ENCODE measurements at regions not wholly inside any gene's neighbourhood (a gene's known extent, or its start where the extent isn't known, plus 50 kb on each side); places are given as distances from the start of the nearest gene placed in this dataset.

DNA sequence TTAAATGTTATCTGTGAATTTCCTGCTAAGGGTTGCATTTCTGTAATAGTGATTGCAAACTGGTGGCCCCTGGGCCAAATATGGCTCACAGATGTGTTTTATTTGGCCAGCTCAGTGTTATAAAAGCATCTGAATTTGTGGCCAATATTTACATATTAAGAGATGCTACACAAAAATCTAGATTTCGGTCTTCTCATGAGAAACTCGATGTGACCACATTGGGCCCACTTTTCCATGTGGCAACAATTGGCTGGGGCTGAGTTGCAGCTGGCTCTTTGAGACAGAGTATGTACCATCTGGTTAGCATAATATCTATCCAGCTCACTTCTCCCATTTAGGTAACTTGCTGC lies 244.5 kb upstream of the POU2AF2 start:
- no peak for DNase-seq (ENCODE audit: low spot score)
- intact Hi-C loops (cut with DNase I): no loop called here
- peak; percentile 48 for ATAC-seq

DNA sequence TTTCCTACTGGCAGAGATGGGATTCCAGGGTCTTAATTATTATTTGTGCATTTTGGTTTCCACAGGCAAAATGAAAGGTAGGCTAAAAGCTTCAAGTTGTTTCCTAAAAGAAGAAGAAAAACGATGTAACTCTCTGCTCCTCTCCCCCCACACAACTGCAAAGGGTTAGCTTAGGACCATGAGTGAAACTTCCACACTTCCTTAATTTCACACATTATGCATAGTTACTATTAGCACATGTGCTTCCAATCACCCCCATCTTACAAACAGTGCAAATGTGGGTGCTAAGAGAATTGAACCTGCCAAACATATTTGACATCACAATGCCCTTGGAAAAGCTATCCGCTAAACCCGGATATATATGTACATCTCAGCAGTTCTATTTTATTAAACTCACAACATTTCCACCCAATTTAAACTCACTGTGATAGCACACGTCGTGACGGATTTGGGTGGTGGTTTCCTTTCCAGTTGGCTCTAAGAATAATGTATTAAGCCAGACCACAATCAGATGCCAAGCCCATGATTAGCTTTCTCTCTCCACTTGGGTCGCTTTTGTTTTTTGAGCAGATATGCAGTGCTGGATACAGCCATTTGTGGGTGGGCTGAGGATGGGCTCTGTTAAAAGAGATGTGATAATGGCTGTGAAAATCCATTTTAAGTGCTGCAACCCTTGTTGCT lies 245.0 kb upstream of the POU2AF2 start:
- ATAC-seq (peak; percentile 27), DNase-seq (ENCODE audit: low spot score) (no peak)
- intact Hi-C loops (cut with DNase I): no loop called here

DNA sequence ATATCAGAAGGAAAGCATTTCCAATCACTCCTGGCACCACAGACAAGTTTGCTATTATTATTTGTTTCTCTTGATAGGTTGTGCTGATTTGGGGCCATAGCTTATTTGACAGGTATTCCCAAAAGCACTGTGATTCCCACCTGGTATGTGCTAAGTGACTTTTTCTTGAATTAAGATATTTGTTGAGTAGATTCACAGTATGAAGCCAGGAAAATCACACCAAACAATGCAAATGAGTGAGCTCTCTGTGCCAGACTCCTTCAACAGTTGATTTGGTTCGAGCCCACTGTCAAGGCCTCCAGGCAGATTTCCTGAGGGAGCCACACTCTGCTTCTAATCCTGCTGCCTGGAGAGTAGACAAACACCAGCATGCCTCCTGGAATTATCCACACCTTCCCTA lies 253.0 kb upstream of the POU2AF2 start:
- intact Hi-C loops (cut with DNase I): no loop called here
- ATAC-seq (no peak), DNase-seq (ENCODE audit: low spot score) (no peak)

GRCh38 chr11:110991661-110992355 lies 253.7 kb upstream of the POU2AF2 start:
- peak; percentile 58 for DNase-seq (ENCODE audit: low spot score)
- intact Hi-C loops (cut with DNase I): no loop called here
- peak; percentile 90 for ATAC-seq

DNA sequence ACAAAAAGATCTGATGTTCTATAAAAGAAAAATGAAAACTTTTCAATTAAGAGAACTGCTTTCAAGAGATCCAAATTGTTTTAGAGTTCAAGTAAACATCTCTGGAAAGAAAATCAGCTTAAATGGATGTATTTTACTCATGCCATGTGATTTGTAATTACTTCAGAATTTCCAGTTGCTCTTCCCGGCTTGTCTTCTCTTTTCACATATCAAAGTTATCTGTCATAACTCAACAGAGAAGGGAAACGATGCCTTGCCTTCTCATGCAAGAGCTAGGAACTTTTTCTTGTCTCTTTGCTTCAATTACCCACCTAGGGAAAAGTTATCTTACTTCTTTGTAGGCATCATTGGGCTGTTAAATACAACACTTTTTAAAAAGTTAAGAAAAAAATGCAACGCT lies 255.2 kb upstream of the POU2AF2 start:
- DNase-seq (ENCODE audit: low spot score) (no peak), ATAC-seq (no peak)
- intact Hi-C loops (cut with DNase I): no loop called here

DNA sequence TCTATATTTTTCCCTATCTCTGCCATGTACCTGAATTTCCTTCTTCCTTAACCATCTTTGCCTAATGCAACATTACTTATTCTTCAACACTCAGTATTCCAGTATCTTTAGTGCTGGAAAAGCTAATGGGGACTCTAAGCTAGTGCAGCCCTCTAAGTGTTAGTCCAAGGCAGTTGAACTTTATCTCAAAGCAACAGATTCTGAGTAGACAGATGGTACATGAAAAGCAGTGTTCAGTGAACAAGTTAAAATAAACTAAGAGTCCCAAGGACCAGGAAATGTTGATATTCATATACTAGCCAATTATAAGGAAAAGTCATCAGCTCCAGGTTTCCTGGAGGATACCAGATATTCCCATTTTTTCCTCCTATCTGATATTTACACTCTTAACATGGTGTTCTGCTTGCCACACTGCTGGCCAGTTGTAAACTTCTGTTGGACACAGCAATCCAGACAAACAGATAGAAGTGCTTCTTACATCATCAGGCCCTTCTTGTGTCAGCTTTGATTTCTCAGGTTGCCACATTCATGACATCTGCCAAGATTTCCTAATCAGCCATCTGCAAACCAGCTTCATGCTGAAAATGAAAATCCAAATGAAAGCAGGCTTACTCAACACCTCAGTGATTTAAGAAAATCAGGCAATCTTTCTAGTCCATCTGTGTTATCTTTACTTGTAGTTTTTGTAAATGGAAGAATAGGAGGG lies 255.9 kb upstream of the POU2AF2 start:
- intact Hi-C loops (cut with DNase I): no loop called here
- ATAC-seq: peak; percentile 82
- no peak for DNase-seq (ENCODE audit: low spot score)

- intact Hi-C loops (cut with DNase I): no loop called here
- DNase-seq (ENCODE audit: low spot score) (no peak), ATAC-seq (no peak)
Measured at GRCh38 chr11:110988671-110989070, 256.9 kb upstream of the POU2AF2 start.

GRCh38 chr11:110986016-110986415 lies 259.5 kb upstream of the POU2AF2 start:
- DNase-seq (ENCODE audit: low spot score) (no peak), ATAC-seq (no peak)
- intact Hi-C loops (cut with DNase I): no loop called here

- no peak for ATAC-seq
- intact Hi-C loops (cut with DNase I): no loop called here
Measured at GRCh38 chr11:110985547-110985946, 260.0 kb upstream of the POU2AF2 start.

GRCh38 chr11:110984693-110985092 lies 260.8 kb upstream of the POU2AF2 start:
- intact Hi-C loops (cut with DNase I): no loop called here
- DNase-seq (ENCODE audit: low spot score): no peak
- no peak for ATAC-seq

More at GRCh38 chr11:110985547-110985946, 260.0 kb upstream of the POU2AF2 start:
- no peak for DNase-seq (ENCODE audit: low spot score)

GRCh38 chr11:110984147-110984546 lies 261.4 kb upstream of the POU2AF2 start:
- DNase-seq (ENCODE audit: low spot score) (no peak), ATAC-seq (no peak)
- intact Hi-C loops (cut with DNase I): no loop called here

- ATAC-seq: no peak
- intact Hi-C loops (cut with DNase I): no loop called here
- no peak for DNase-seq (ENCODE audit: low spot score)
Measured at GRCh38 chr11:110982214-110982613, 263.3 kb upstream of the POU2AF2 start.

GRCh38 chr11:110979696-110980095 lies 265.8 kb upstream of the POU2AF2 start:
- no peak for ATAC-seq
- no peak for DNase-seq (ENCODE audit: low spot score)
- intact Hi-C loops (cut with DNase I): no loop called here

DNA sequence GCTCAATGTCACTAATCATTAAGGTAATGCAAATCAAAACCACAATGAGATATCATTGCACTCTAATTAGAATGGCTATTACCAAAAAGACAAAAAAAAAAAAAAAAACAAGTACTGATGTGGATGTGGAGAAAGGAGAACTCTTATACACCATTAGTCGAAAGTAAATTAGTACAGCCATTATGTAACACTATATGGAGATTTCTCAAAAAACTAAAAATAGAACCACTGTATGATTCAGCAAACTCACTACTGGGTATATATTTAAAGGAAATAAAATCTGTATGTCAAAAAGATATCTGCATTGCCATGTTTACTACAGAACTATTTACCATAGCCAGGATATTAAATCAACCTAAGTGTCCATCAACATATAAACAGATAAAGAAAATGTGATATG lies 265.4 kb upstream of the ARHGAP20 start:
- no peak for ATAC-seq
- no peak for DNase-seq (ENCODE audit: low spot score)
- intact Hi-C loops (cut with DNase I): no loop called here

DNA sequence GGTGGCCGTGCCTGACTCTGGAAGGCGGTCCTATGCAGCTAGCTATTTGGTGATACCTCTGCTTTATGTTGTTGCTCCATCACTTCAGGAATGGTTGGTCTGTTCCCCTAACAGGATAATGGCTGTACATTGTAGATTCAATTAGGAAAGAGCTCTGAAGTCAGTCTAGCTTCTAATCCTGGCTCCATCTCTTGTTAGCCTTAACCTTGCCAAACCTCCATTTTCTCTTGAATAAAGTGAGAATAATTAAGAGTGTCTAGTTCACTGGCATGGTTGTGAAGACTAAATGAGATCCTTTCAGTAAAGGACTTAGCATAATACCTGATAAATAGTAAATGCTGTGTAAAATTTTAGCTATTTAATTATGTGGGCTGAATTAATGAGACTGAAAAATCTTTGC lies 262.5 kb upstream of the ARHGAP20 start:
- no peak for DNase-seq (ENCODE audit: low spot score)
- intact Hi-C loops (cut with DNase I): no loop called here
- no peak for ATAC-seq

DNA sequence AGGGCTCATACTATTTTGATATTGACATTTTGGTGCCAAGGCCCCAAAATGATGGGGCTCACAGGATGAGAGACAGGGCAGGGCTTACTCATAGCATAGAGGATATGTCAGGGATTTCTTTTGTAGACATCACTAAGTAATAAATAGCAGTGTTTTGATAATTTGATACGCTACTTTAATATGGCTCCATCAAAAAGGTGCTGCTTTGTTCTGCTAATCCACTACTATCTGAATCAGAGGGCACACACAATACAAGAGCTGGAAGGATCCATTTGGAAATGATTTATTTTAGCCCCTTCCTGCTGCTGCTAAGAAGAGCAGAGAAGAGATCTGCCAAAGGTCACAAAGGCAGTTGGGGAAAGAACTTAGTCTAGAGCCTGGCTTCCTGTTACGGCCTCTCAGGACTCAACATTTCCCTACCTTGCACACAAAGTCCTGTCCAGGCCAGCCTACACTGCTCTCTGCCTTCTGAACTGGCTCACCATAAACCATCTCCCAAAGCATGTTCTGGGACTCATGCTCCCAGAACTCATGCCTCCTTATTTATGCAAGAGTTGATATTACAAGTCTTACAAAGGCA lies 261.3 kb upstream of the ARHGAP20 start:
- DNase-seq (ENCODE audit: low spot score) (no peak), ATAC-seq (no peak)
- intact Hi-C loops (cut with DNase I): no loop called here

DNA sequence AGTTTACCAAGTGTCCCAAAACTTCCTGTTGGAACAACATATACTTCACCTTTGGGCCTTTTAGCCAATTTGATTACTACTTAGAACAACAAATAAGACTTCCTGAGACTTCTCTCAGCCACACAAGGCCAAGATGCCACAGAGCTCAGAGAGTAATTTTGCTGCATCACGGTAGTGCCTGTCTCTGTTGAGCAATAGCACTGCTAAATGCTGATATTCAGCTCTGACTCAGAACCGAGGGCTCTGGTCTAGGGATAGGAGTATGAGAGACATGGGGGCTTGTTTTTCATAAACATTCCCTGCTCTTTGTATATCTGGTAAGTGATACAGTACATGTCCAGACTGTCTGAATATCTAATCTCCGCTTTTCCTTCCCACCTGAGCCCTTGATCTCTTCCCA lies 260.4 kb upstream of the ARHGAP20 start:
- DNase-seq (ENCODE audit: low spot score) (no peak), ATAC-seq (peak; percentile 62)
- intact Hi-C loops (cut with DNase I): no loop called here

DNA sequence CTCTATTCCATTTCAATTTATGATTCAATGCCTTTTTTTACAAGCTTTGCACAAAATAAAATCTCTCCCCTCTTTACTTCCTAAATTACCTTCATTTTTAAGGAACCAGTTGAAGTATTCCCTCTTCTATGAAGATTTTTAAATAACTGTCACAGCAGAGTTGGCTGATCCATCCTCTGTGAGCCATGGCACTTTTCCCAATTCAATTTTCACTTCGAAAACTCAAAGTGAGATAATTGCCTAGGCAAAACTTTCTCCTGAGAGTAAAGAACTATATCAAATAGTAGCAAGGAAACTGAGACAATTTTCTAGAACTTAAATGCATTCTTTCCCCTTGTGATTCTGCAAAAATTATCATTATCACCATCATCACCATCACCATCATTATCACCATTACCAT lies 259.9 kb upstream of the ARHGAP20 start:
- intact Hi-C loops (cut with DNase I): no loop called here
- no peak for DNase-seq (ENCODE audit: low spot score)
- ATAC-seq: no peak

DNA sequence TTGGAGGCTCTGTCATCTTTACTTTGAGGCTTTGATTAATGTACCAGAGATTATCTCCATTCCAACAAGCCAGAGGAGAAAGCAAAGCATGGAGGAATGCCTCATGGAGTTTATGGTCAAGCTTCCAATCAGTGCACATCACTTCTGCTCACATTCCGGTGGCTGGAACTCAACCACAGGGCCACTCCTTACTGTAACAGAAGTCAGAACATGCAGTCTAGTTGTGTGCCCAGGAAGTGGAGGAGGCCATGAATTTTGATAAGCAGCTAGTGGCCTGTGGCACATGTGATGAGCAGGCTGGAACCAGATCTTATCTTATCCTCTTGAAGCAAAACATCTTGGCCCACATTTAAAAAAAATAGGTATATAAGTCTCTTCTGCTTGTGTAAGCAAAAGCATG lies 258.9 kb upstream of the ARHGAP20 start:
- intact Hi-C loops (cut with DNase I): no loop called here
- DNase-seq (ENCODE audit: low spot score) (no peak), ATAC-seq (no peak)
